WERI-Rb-1 (cell line): ENCODE measurements at regions not wholly inside any gene's neighbourhood (a gene's known extent, or its start where the extent isn't known, plus 50 kb on each side); places are given as distances from the start of the nearest gene placed in this dataset.

Source experiments
- DNase-seq: peaks from one replicate; pipeline ENCODE4 v3.0.0-alpha.2; 2020
- H3K27ac ChIP-seq: fragments of 250-450 bp; sonication (Bioruptor Pico); 2 replicates; pipeline ENCODE4 v1.5.1; 2020; ENCODE audit warnings: mild to moderate bottlenecking, moderate library complexity
- H3K27me3 ChIP-seq: fragments of 250-450 bp; sonication (Bioruptor Pico); 2 replicates; pipeline ENCODE4 v1.5.1; 2021; ENCODE audit warnings: mild to moderate bottlenecking, low read depth, moderate library complexity; ENCODE audit not compliant: insufficient read depth, severe bottlenecking
- H3K36me3 ChIP-seq: fragments of 250-450 bp; sonication (Bioruptor Pico); 2 replicates; pipeline ENCODE4 v1.5.1; 2020; ENCODE audit warnings: mild to moderate bottlenecking, moderate library complexity
- H3K4me3 ChIP-seq: 2 replicates; pipeline ENCODE4 v1.5.1; 2011; ENCODE audit warnings: low read depth, mild to moderate bottlenecking, control low read depth, low read length
- H3K9me3 ChIP-seq: fragments of 250-450 bp; sonication (Bioruptor Pico); 2 replicates; pipeline ENCODE4 v1.5.1; 2021; ENCODE audit warnings: mild to moderate bottlenecking, moderate library complexity; ENCODE audit not compliant: severe bottlenecking
- TF ChIP-seq, protein P1 (sequence below): IDR thresholded peaks from 2 replicates; pipeline ENCODE4 v1.5.1; 2011; ENCODE audit warnings: low read depth, mild to moderate bottlenecking, control low read depth, inconsistent platforms, low read length

DNA sequence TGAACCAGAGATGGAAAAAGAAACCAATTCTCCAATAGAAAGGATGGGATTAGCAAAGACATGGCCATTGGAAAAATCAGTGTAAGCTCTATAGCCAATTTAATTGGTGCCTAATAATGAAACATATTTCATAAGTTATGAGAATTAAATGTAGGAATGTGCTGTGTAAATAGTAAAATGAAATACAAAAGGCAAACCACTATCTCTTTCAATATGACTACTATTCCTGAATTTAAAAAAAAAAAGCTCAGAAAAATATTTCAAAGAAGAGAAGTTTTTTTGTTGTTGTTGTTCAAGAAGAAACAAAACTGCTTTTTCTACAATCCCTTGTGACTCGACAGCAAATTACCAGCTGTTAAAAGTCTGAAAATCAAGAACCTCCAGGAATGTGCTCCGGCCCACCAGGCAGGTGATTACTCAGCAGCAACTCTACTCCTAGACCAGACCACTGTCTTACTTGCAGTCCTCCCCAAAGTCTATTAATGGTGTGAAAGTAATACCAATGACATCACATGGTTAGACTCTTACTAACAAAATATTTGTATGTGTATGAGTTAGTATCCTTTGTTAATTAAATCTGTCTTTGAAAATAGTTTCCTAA is 362.4 kb downstream of the KCTD12 start:
- no peaks in the 10 kb centered on the region for H3K36me3 ChIP-seq
- no peaks in the 10 kb centered on the region for H3K27me3 ChIP-seq
- no peak overlapping the region for H3K27ac ChIP-seq
- no peak overlapping the region for H3K4me3 ChIP-seq
- no peak for DNase-seq
- no peaks in the 10 kb centered on the region for H3K9me3 ChIP-seq
- TF ChIP-seq, protein P1, sequence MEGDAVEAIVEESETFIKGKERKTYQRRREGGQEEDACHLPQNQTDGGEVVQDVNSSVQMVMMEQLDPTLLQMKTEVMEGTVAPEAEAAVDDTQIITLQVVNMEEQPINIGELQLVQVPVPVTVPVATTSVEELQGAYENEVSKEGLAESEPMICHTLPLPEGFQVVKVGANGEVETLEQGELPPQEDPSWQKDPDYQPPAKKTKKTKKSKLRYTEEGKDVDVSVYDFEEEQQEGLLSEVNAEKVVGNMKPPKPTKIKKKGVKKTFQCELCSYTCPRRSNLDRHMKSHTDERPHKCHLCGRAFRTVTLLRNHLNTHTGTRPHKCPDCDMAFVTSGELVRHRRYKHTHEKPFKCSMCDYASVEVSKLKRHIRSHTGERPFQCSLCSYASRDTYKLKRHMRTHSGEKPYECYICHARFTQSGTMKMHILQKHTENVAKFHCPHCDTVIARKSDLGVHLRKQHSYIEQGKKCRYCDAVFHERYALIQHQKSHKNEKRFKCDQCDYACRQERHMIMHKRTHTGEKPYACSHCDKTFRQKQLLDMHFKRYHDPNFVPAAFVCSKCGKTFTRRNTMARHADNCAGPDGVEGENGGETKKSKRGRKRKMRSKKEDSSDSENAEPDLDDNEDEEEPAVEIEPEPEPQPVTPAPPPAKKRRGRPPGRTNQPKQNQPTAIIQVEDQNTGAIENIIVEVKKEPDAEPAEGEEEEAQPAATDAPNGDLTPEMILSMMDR: no peak

DNA sequence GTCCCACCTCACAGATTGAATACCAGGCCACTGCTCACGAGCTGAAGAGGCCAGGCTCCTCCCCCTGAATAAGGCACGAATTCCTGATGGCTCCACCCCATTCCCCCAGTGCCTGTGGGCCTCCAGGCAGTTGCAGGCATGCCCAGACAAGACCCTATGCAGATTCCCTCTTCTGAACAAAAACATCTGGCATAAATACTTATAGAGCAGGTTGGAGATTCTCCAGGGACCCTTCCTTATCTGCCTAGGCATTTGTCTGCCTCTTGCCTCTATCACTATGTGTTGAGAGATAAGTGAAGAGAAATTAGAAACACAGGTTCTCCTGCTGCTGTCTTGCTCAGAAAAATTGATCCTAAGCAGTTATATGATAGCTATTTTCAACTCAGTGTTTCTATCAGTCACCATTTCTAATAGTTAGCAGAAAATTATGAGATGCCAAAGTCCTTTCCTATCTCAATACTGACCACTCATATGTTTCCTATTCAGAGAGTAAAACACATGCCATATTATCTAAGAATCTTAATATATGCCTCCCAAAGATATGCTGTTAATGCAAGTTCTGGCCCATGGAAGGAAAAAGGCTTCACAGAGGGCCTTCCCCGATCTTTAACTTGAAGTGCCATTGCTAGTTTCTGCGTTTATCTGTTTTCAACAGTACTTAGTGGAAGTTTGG is 364.0 kb downstream of the KCTD12 start:
- TF ChIP-seq, protein P1: no peak
- H3K27ac ChIP-seq: no peak overlapping the region

DNA sequence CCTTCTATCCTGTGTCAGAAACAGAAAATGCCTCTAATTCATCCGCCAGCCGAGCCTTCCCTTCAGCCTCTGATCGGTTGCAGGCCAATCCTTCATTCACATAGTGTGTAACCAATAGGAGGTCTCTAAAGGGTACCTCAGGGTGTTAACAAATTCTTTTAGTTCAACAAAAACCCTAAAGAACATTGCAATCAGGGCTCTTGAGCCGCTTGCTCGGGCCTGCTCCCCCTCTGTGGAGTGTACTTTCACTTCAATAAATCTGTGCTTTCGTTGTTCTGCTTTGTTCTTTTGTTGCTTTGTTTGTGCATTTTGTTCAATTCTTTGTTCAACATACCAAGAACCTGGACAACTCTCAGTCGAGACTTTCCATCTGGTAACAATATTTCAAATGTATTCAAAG is 366.5 kb downstream of the KCTD12 start:
- no peak for DNase-seq
- no peak overlapping the region for H3K4me3 ChIP-seq
- no peaks in the 10 kb centered on the region for H3K9me3 ChIP-seq
- no peak overlapping the region for H3K27ac ChIP-seq
- no peaks in the 10 kb centered on the region for H3K36me3 ChIP-seq
- TF ChIP-seq, protein P1: no peak
- H3K27me3 ChIP-seq: no peaks in the 10 kb centered on the region

More for the DNA sequence above, 364.0 kb downstream of the KCTD12 start:
- Histone ChIP-seq H3K4me3 (no peak overlapping the region), H3K27me3 (no peaks in the 10 kb centered on the region), H3K9me3 (no peaks in the 10 kb centered on the region), H3K36me3 (no peaks in the 10 kb centered on the region)
- no peak for DNase-seq

DNA sequence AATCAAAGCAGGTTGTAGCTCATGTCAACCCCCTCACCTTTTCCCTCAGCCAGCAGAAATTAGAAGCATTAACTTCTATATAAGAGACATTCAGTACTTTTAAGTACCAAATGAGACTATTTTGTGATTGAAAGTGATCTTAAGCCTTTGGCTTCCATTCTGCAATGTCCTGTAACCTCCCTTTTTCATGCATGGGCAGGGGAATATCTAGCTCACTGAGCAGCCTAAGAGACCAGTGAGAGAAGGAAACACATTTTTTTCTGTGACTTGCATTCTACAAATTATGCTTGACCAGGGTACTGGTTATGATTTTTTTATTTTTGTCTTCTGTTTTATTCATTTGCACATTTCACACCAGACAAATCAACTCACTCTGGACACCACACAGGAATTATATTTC is 369.6 kb downstream of the KCTD12 start:
- DNase-seq: no peak
- Histone ChIP-seq H3K27ac (no peak overlapping the region), H3K27me3 (no peaks in the 10 kb centered on the region), H3K9me3 (no peaks in the 10 kb centered on the region), H3K36me3 (no peaks in the 10 kb centered on the region), H3K4me3 (no peak overlapping the region)
- TF ChIP-seq, protein P1: no peak

DNA sequence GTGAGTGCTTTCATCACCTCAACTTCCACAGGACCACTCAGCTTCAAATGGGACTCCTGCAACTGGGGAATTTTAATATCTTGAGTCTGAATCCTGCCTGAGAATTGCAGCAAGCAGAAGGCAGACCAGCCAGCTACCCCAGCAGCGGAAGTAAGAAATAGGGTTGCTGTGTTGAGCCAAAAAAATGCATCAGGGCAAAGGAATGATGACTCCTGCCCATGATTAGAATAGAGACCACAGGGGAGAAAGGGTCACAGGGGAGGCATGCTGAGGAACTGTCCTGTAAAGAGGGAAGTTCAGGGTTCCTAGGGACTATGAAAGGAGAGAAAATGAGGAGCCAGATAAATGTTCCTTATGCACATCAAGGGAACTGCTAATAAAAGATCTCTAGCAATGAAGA is 370.2 kb downstream of the KCTD12 start:
- Histone ChIP-seq H3K4me3 (no peak overlapping the region), H3K36me3 (no peaks in the 10 kb centered on the region), H3K27me3 (no peaks in the 10 kb centered on the region), H3K27ac (no peak overlapping the region), H3K9me3 (no peaks in the 10 kb centered on the region)
- DNase-seq: no peak
- TF ChIP-seq, protein P1: no peak
